OCI-LY7 (cell line): ENCODE measurements at regions not wholly inside any gene's neighbourhood (a gene's known extent, or its start where the extent isn't known, plus 50 kb on each side); places are given as distances from the start of the nearest gene placed in this dataset.

Experiments used
- BruUV-seq: library from RNA; stranded (reverse); fragments of 400-500 nt; replicated peaks from 2 replicates; lab custom pipeline; 2021; lab: Mats Ljungman, UMichigan
- CTCF ChIA-PET: fragments of 300-600 bp; sonication (Branson Sonifier 250); formaldehyde crosslinking; loops from one replicate; lab custom pipeline; 2022; ENCODE audit warnings: antibody characterized with exemption; ENCODE audit not compliant: unreplicated experiment; lab: Charles Lee
- POLR2A ChIA-PET: fragments of 300-600 bp; sonication (Branson Sonifier 250); formaldehyde crosslinking; loops from one replicate; lab custom pipeline; 2022; ENCODE audit warnings: antibody characterized with exemption; lab: Charles Lee
- DNase-seq: peaks from one replicate; pipeline ENCODE4 v3.0.0-alpha.2; 2015; ENCODE audit warnings: low spot score
- H2AFZ ChIP-seq: fragments of 200-600 bp; sonication (generic), shearing (Covaris generic); 2 replicates; pipeline ENCODE4 v1.6.1; 2014; ENCODE audit warnings: mild to moderate bottlenecking, antibody characterized with exemption, low read length, moderate library complexity
- H3K27ac ChIP-seq: fragments of 200-600 bp; sonication (generic); 2 replicates; pipeline ENCODE4 v1.5.1; 2014; ENCODE audit warnings: mixed run types, low read depth, mild to moderate bottlenecking, moderate library complexity, low read length, inconsistent platforms; ENCODE audit not compliant: poor library complexity, severe bottlenecking
- H3K36me3 ChIP-seq: fragments of 200-600 bp; sonication (generic); 2 replicates; pipeline ENCODE4 v1.6.1; 2014; ENCODE audit warnings: mild to moderate bottlenecking, antibody characterized with exemption, low read length, moderate library complexity, mixed read lengths; ENCODE audit not compliant: insufficient read depth
- H3K4me1 ChIP-seq: fragments of 200-600 bp; sonication (generic); 2 replicates; pipeline ENCODE4 v1.5.1; 2014; ENCODE audit warnings: mild to moderate bottlenecking, low read length; ENCODE audit not compliant: insufficient read depth, poor library complexity, severe bottlenecking
- H3K4me2 ChIP-seq: fragments of 200-600 bp; sonication (generic); 2 replicates; pipeline ENCODE4 v1.6.1; 2014; ENCODE audit warnings: mild to moderate bottlenecking, low read length
- H3K4me3 ChIP-seq: fragments of 200-600 bp; sonication (generic); 2 replicates; pipeline ENCODE4 v1.5.1; 2014; ENCODE audit warnings: mild to moderate bottlenecking, low read depth, low read length; ENCODE audit not compliant: poor library complexity, severe bottlenecking
- H3K79me2 ChIP-seq: fragments of 200-600 bp; sonication (generic); 2 replicates; pipeline ENCODE4 v1.6.1; 2016; ENCODE audit warnings: low read depth, mild to moderate bottlenecking, low read length, moderate library complexity, mixed read lengths; ENCODE audit not compliant: insufficient read depth
- H3K9me2 ChIP-seq: fragments of 200-600 bp; sonication (generic); 2 replicates; pipeline ENCODE4 v1.6.1; 2016; ENCODE audit warnings: mild to moderate bottlenecking, low read length, mixed read lengths; ENCODE audit not compliant: insufficient read depth
- H3K9me3 ChIP-seq: fragments of 200-600 bp; sonication (generic); 2 replicates; pipeline ENCODE4 v1.6.1; 2014; ENCODE audit warnings: mild to moderate bottlenecking, mixed run types, low read length, mixed read lengths
- H4K20me1 ChIP-seq: fragments of 200-600 bp; sonication (generic); 2 replicates; pipeline ENCODE4 v1.6.1; 2014; ENCODE audit warnings: mild to moderate bottlenecking, antibody characterized with exemption, low read length, moderate library complexity, mixed read lengths; ENCODE audit not compliant: insufficient read depth
- EZH2phosphoT487 ChIP-seq: fragments of 200-600 bp; sonication (generic); IDR thresholded peaks from 2 replicates; pipeline ENCODE4 v1.6.1; 2018; ENCODE audit warnings: low read depth, borderline replicate concordance, mild to moderate bottlenecking, mixed run types, antibody characterized with exemption, low read length, moderate library complexity, mixed read lengths
- intact Hi-C: fragments of 100-400 bp; cut with micrococcal nuclease; formaldehyde crosslinking; loops from one replicate; pipeline ENCODE4 v1.10.0; 2022; ENCODE audit not compliant: unreplicated experiment
- TF ChIP-seq, protein P1 (sequence below): fragments of 200-600 bp; sonication (generic); conservative IDR thresholded peaks from 2 replicates; pipeline ENCODE4 v1.5.1; 2014; ENCODE audit warnings: mild to moderate bottlenecking, antibody characterized with exemption, low read length, moderate library complexity, mixed read lengths

DNA sequence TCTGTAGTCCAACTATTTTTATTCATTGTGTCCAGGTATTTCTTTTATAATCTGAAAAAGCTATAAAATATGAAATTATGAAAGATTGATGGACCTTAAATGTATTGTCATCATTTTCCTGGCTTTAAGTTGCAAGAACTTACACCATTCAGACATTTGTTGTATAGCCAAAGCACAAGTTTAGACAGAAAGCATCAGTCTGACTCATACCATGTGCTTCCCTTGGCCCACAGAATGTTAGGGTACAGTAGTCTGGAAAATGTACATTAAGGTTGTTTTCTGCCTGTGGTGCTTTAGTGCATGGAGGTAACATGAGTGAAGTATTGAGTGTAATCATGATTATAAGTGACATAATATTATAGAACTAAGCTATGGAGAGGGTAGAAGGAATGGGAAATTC lies 1002.5 kb downstream of the BCL11B start:
- ChIA-PET POLR2A (interaction anchor here (0.7 kb wide), 1 partner anchor 825 kb away, joined by 4 read pairs; no protein-coding TSS in a partner anchor), CTCF (no interaction called here)
- H3K9me3 ChIP-seq: no peaks in the 10 kb centered on the region
- DNase-seq: no peak
- TF ChIP-seq EZH2phosphoT487: no peak
- TF ChIP-seq, protein P1, sequence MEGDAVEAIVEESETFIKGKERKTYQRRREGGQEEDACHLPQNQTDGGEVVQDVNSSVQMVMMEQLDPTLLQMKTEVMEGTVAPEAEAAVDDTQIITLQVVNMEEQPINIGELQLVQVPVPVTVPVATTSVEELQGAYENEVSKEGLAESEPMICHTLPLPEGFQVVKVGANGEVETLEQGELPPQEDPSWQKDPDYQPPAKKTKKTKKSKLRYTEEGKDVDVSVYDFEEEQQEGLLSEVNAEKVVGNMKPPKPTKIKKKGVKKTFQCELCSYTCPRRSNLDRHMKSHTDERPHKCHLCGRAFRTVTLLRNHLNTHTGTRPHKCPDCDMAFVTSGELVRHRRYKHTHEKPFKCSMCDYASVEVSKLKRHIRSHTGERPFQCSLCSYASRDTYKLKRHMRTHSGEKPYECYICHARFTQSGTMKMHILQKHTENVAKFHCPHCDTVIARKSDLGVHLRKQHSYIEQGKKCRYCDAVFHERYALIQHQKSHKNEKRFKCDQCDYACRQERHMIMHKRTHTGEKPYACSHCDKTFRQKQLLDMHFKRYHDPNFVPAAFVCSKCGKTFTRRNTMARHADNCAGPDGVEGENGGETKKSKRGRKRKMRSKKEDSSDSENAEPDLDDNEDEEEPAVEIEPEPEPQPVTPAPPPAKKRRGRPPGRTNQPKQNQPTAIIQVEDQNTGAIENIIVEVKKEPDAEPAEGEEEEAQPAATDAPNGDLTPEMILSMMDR: no peak
- no peak overlapping the region for H3K27ac ChIP-seq
- H2AFZ ChIP-seq: no peak overlapping the region
- intact Hi-C loops: no loop called here
- H3K79me2 ChIP-seq: no peaks in the 10 kb centered on the region
- H3K4me2 ChIP-seq: no peak overlapping the region
- no peaks in the 10 kb centered on the region for H3K4me1 ChIP-seq
- BruUV-seq: no TSS peak
- H4K20me1 ChIP-seq: no peaks in the 10 kb centered on the region
- H3K9me2 ChIP-seq: no peaks in the 10 kb centered on the region
- no peaks in the 10 kb centered on the region for H3K36me3 ChIP-seq
- H3K4me3 ChIP-seq: no peak overlapping the region

DNA sequence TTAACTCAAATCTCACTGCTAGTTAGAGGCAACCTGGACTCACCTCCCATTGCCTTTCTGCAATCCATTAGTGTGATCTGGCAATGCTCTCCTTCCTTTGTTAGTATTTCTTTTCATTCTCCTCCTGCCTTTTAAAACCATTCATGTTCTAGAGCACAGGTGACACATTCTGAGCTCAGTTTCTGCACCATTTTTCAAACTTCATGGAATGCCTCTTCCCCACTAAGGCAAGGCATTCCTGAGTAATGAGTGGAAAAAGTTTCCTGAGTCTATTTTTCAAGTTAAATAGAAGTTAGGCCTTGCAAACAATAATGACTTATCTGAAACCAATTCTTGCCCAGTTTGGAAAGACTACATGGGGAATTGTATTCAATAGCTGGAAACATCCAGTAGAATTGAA lies 1001.8 kb downstream of the BCL11B start:
- intact Hi-C loops: no loop called here
- no peak overlapping the region for H3K27ac ChIP-seq
- H3K9me3 ChIP-seq: no peaks in the 10 kb centered on the region
- H3K79me2 ChIP-seq: no peaks in the 10 kb centered on the region
- ChIA-PET CTCF (no interaction called here), POLR2A (no interaction called here)
- H3K4me2 ChIP-seq: no peak overlapping the region
- H4K20me1 ChIP-seq: no peaks in the 10 kb centered on the region
- BruUV-seq: no TSS peak
- no peaks in the 10 kb centered on the region for H3K36me3 ChIP-seq
- DNase-seq: no peak
- no peak overlapping the region for H2AFZ ChIP-seq
- H3K4me3 ChIP-seq: no peak overlapping the region
- TF ChIP-seq EZH2phosphoT487: no peak
- TF ChIP-seq, protein P1: no peak
- H3K4me1 ChIP-seq: no peaks in the 10 kb centered on the region
- H3K9me2 ChIP-seq: no peaks in the 10 kb centered on the region

DNA sequence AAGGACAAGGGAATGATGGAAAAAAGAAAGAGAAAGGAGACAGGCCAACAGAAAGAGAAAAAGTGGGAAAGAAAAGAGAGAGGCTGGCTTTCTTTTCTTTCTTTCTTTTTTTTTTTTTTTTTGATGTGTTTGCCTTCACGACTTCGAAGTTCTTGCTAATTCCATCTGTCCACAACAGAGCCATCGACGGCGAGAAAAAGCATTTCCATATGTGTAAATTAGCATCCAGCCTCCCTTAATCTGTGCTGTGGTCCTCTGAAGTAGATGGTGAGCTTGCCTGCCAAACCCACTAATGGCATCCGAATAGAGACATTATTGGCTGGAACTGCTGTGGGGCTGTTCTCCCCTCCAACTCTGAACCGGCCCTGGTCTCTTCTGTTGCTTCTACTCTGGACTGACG lies 997.4 kb downstream of the BCL11B start:
- H3K36me3 ChIP-seq: no peaks in the 10 kb centered on the region
- H3K4me3 ChIP-seq: no peak overlapping the region
- H4K20me1 ChIP-seq: no peaks in the 10 kb centered on the region
- no peak overlapping the region for H3K4me2 ChIP-seq
- no peak for TF ChIP-seq EZH2phosphoT487
- TF ChIP-seq, protein P1: no peak
- H2AFZ ChIP-seq: no peak overlapping the region
- intact Hi-C loops: no loop called here
- no peaks in the 10 kb centered on the region for H3K4me1 ChIP-seq
- POLR2A ChIA-PET: no interaction called here
- H3K79me2 ChIP-seq: no peaks in the 10 kb centered on the region
- DNase-seq: no peak
- H3K9me2 ChIP-seq: no peaks in the 10 kb centered on the region
- no TSS peak for BruUV-seq
- CTCF ChIA-PET: interaction anchor here (0.5 kb wide), 1 partner anchor 1558 kb away, joined by 3 read pairs; no protein-coding TSS in a partner anchor
- no peak overlapping the region for H3K27ac ChIP-seq
- H3K9me3 ChIP-seq: no peaks in the 10 kb centered on the region
